T-helper 2 cell treated with Interferon-gamma antibody and Interleukin-4, amounts not matched to agents 5 μg/mL and 100 μg/mL, for 36 hours (primary cell): ENCODE measurements at regions not wholly inside any gene's neighbourhood (a gene's known extent, or its start where the extent isn't known, plus 50 kb on each side); places are given as distances from the start of the nearest gene placed in this dataset.
A peak's percentile ranks its signal among the peaks of the same experiment; 100 is the strongest.
"Not testable (repeated sequence)": the region's sequence is repeated elsewhere in the genome, so short reads cannot be mapped to it uniquely, and the experiment has no call there.

Experiments used
- DNase-seq: peaks from one replicate; pipeline ENCODE4 v3.0.0; 2021; ENCODE audit warnings: low spot score
- H3K27ac Mint-ChIP-seq: one replicate; pipeline ENCODE4 v1.8.0; 2021; ENCODE audit warnings: mild to moderate bottlenecking, mixed read lengths
- H3K27me3 Mint-ChIP-seq: one replicate; pipeline ENCODE4 v1.8.0; 2021; ENCODE audit warnings: low read depth, mixed read lengths
- H3K36me3 Mint-ChIP-seq: one replicate; pipeline ENCODE4 v1.8.0; 2021; ENCODE audit warnings: low read depth, mixed read lengths
- H3K4me1 Mint-ChIP-seq: one replicate; pipeline ENCODE4 v1.8.0; 2021; ENCODE audit warnings: low read depth, mixed read lengths
- H3K4me3 Mint-ChIP-seq: one replicate; pipeline ENCODE4 v1.8.0; 2022; ENCODE audit warnings: mild to moderate bottlenecking, moderate library complexity, mixed read lengths
- H3K9me3 Mint-ChIP-seq: one replicate; pipeline ENCODE4 v1.8.0; 2021; ENCODE audit warnings: mixed read lengths

DNA sequence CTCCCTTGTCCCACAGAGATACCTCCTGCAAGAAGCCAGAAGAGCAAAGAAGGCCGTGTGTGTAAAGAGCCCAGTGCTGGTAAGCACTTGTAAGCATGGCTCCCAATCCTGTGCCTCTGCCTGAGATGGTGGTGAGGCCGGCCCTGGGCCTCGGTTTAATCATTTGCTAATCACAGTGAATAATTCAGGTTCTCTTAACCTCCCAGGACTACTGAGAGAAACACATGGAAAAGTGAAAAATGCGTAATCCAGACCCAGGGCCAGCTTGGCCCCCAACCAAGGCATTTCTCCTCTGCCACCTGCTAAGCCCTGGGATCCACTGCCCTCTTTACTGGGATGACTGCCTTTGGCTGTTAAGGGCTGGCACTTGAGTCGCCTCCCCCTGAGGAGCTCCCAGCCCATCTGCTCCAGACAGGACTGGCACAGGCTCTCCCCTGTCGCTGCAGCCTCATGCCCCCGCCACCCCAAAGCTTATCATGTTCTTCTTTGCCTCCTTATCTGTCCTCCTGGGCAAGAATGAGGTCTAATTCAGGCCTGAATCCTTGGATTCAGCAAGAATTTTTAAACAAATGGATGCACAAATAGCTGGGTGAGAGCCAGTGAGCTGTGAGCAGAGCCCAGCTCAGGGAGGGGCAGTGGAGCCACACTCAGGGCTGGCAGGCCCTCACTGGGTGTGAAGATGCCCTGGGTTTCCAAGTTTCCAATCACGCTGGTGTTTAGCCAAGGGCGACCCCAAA, 193.9 kb upstream of the HS6ST1 start:
- H3K27ac Mint-ChIP-seq = no peak overlapping the region
- H3K36me3 Mint-ChIP-seq = no peaks in the 10 kb centered on the region
- H3K4me1 Mint-ChIP-seq = peaks cover 13% of the 10 kb centered on the region
- no peaks in the 10 kb centered on the region for H3K9me3 Mint-ChIP-seq
- peaks cover 6% of the 10 kb centered on the region for H3K27me3 Mint-ChIP-seq
- DNase-seq = no peak
- H3K4me3 Mint-ChIP-seq = no peak overlapping the region

DNA sequence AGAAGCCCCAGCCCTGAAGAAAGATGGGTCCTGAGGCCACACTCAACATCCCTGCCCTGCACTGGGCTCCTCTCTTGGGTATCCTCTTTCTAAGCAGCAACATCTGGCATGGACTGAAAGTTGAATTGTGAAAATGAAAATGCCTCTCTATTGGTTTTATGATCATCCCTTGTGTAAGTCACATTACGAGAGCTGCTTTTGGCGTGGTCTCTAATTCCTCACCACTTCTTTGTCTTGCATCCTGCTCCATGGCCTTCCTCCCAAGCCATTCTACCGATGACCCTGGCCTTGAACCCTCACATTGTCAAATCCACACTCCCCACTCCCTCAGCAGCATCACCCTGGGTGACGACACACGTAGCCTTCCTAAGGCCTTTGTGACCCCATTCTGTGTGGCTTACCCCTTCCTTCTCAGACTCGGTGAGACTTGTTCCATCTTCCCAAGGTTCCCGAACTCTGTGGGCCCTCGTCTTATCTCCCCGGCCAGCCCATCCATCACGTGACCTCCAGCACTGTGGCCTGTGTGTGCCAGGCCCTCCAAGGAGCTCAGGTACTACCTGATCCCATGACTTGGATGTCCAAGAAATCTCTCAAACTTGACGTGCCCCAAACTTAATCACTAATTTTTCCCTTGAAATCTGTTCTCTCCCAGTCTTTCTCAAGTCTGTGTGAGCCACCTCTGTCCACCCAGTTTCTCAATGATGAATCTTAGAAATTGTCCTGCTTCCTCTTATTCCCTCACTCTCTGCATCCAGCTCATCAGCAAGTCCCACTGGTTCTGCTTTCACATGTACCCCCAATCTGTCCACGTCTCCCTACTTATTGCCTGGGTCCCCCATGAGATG, 194.7 kb upstream of the HS6ST1 start:
- no peak for DNase-seq
- peak overlapping the region; percentile 6 for H3K27ac Mint-ChIP-seq
- H3K27me3 Mint-ChIP-seq = peaks cover 2% of the 10 kb centered on the region
- H3K4me3 Mint-ChIP-seq = no peak overlapping the region
- H3K4me1 Mint-ChIP-seq = peaks cover 13% of the 10 kb centered on the region
- no peaks in the 10 kb centered on the region for H3K9me3 Mint-ChIP-seq
- no peaks in the 10 kb centered on the region for H3K36me3 Mint-ChIP-seq

DNA sequence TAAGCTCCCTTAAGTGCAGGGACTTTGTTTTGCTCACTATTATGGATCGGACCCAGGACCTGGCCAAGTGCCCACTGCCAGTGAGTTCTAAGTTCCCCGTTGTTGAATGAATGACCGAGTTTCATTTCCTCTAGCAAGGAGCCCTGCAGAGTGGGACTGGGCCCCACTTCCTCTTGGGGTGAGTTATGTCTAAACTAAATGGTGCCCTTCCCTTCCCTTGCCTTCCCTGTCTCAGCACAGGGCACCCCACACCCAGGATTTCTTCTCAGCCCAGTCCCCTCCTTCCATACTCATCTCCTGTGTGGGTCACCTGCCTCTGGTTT, 195.3 kb upstream of the HS6ST1 start:
- no peak for DNase-seq
- Mint-ChIP-seq H3K4me3 (no peak overlapping the region), H3K27ac (peak overlapping the region; percentile 6)

DNA sequence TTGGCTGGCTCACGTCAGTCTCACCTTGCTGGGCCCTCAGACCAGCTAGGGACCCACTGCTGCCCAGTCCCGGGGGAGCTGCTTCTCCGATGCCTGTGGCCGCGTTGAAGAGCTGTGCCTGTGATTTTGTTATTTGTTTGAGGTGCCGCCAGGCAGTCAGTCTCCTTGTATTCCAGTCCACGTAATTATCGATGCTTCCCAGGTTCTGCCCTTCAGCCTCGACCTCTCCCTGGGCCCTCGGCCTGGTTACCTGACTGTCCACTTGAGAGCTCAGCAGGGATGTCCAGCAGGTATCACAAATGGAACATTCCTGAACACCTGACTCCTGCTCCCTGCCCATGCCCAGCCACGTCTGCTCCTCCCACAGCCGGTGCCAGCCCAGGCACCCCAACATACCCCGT, 195.9 kb upstream of the HS6ST1 start:
- H3K27ac Mint-ChIP-seq = no peak overlapping the region
- H3K4me3 Mint-ChIP-seq = no peak overlapping the region
- H3K4me1 Mint-ChIP-seq = peaks cover 13% of the 10 kb centered on the region
- H3K27me3 Mint-ChIP-seq = peaks cover 2% of the 10 kb centered on the region
- H3K9me3 Mint-ChIP-seq = no peaks in the 10 kb centered on the region
- no peaks in the 10 kb centered on the region for H3K36me3 Mint-ChIP-seq
- no peak for DNase-seq

More for the DNA sequence above, 195.3 kb upstream of the HS6ST1 start:
- Mint-ChIP-seq H3K9me3 (no peaks in the 10 kb centered on the region), H3K36me3 (no peaks in the 10 kb centered on the region), H3K27me3 (peaks cover 2% of the 10 kb centered on the region), H3K4me1 (peaks cover 13% of the 10 kb centered on the region)

DNA sequence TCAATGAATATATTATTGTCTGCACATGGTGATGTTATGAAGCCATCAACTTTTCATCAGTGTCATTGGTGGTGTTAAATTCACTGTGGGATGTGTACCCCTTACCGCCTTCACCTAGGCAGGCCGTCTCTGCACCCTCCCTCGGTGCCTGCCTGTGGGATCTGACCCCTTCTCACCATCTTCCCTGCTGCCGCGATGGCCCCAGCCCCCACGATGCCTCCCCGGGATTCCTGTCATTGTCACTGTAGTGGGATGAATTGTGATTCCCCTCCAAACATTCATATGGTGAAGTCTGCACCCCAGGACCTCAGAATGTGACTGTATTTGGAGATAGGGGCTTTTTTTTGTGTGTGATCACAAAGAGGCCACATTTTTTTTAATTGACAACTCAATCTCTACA, 198.3 kb upstream of the HS6ST1 start:
- Mint-ChIP-seq H3K27ac (no peak overlapping the region), H3K36me3 (no peaks in the 10 kb centered on the region), H3K9me3 (no peaks in the 10 kb centered on the region), H3K4me1 (peaks cover 31% of the 10 kb centered on the region), H3K4me3 (no peak overlapping the region), H3K27me3 (peaks cover 2% of the 10 kb centered on the region)
- DNase-seq = no peak

DNA sequence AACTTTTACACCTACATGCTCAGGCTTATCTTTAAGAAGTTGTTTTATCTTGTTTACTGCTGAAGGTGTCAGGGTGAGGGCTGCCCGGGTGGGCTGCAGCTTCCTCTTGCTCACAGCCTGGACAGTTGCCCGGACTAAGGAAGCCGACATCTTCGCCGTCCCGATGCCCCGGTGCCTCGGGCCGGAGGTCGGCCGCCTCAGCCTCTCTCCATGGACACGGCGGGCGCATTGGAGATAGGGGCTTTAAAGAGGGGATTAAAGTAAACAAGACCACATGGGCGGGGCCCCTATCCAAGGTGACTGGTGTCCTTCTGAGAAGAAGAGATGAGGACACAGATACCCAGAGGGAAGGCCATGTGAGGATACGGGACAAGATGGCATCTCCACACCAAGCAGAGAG, 200.4 kb upstream of the HS6ST1 start:
- H3K36me3 Mint-ChIP-seq, H3K9me3 Mint-ChIP-seq, H3K27me3 Mint-ChIP-seq, H3K4me3 Mint-ChIP-seq, DNase-seq, H3K27ac Mint-ChIP-seq: not testable (repeated sequence)
- peaks cover 22% of the 10 kb centered on the region for H3K4me1 Mint-ChIP-seq

DNA sequence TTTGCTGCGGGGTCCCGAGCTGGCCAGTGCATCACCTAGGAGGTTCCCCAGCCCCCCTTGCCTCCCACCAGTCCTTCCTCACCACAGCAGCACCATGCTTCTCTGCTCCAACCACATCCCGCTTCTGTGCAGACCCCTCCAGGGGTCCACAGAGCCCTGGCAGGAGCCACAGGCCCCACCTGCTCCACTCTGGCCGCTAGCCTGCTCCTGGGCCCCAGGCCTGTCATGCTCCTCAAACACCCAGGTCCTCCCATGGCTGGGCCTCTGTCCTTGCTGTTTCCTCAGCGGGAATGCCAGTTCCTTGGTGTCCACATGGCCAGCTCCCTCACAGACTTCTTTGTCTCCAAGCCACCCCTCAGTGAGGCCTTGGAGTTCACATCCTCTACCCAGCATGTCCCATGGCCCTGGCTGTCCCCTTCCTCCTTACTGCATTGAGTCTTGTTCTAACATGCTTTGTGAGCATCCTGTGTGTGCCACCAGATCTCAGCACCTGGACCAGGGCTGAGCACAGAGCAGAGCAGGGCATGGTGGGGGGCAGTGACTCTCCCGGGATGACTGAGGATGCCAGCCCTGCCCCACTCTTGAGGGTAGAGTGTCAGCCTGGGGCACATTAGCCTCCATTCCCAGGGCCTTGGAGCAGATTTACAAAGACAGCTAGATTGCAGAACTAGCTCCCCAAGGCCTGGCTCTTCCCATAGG, 201.0 kb upstream of the HS6ST1 start:
- H3K36me3 Mint-ChIP-seq = no peaks in the 10 kb centered on the region
- peaks cover 18% of the 10 kb centered on the region for H3K4me1 Mint-ChIP-seq
- peaks cover 4% of the 10 kb centered on the region for H3K27me3 Mint-ChIP-seq
- DNase-seq = no peak
- H3K9me3 Mint-ChIP-seq = peaks cover 5% of the 10 kb centered on the region
- H3K27ac Mint-ChIP-seq = peak overlapping the region; percentile 27
- no peak overlapping the region for H3K4me3 Mint-ChIP-seq

DNA sequence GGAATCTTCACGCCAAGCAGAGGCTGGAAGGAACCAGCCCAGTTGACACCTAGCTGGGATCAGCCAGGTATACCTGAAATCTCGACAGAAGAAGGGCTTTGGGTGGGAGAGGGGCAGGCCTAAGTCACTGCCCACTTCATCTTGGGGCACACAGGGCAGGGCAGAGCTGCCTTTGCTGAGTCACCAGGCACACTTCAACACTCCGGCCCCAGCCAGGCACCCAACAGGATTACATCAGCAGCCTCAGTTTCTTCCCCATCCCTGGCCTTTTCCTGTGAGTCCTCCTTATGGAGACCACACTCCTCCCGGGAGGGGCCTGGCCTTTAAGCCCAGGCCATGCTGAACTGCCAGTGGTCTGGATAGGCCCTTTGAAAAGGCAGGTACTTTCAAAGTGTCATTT, 201.7 kb upstream of the HS6ST1 start:
- H3K27ac Mint-ChIP-seq = peak overlapping the region; percentile 34
- H3K4me1 Mint-ChIP-seq = peaks cover 18% of the 10 kb centered on the region
- H3K4me3 Mint-ChIP-seq = no peak overlapping the region
- peaks cover 4% of the 10 kb centered on the region for H3K27me3 Mint-ChIP-seq
- H3K36me3 Mint-ChIP-seq = no peaks in the 10 kb centered on the region
- no peak for DNase-seq
- peaks cover 5% of the 10 kb centered on the region for H3K9me3 Mint-ChIP-seq

DNA sequence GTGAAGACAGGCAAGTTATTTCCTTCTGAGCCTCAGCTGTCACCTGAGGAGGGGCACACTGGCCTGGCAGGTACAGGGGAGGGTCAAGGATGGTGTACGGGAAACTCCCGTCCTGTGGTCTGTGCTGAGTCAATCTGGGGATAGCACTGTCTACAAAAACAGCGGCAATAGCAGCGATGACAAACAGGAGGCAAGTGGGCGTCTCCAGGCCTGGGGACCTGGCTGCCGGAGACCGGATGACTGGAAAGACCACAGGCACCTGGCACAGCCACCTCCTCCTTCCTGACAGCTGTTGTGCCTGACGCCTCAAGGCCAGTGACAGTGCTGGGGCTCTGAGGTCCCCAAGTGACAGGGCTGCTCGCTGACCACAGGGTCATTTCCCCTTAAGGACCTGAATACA, 202.1 kb upstream of the HS6ST1 start:
- Mint-ChIP-seq H3K4me1 (peaks cover 18% of the 10 kb centered on the region), H3K27ac (peak overlapping the region; percentile 34), H3K36me3 (no peaks in the 10 kb centered on the region), H3K27me3 (peaks cover 4% of the 10 kb centered on the region), H3K9me3 (peaks cover 5% of the 10 kb centered on the region), H3K4me3 (peak overlapping the region; percentile 18)
- DNase-seq = peak; percentile 86

DNA sequence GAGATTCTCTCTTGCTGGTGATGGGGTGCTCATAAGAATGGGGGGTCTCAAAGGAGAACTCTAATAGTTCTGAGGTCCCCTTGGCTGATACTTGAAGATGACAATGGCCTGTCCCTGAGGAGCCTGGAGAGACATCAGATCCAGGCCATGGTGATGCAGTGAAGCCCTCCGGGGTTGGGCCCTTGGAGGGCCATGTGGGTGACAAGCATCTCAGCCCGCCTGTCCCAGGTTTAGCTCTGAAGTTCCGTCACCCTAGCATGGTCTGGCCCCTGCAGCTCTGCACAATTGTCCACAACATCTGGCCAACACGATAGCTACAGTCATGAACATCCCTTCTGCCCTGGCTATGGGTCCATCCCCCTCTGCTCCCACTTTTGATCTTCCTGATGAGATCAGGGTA, 202.8 kb upstream of the HS6ST1 start:
- Mint-ChIP-seq H3K27ac (no peak overlapping the region), H3K9me3 (peaks cover 5% of the 10 kb centered on the region), H3K27me3 (peaks cover 4% of the 10 kb centered on the region), H3K4me1 (peaks cover 18% of the 10 kb centered on the region), H3K36me3 (no peaks in the 10 kb centered on the region), H3K4me3 (no peak overlapping the region)
- DNase-seq = no peak

DNA sequence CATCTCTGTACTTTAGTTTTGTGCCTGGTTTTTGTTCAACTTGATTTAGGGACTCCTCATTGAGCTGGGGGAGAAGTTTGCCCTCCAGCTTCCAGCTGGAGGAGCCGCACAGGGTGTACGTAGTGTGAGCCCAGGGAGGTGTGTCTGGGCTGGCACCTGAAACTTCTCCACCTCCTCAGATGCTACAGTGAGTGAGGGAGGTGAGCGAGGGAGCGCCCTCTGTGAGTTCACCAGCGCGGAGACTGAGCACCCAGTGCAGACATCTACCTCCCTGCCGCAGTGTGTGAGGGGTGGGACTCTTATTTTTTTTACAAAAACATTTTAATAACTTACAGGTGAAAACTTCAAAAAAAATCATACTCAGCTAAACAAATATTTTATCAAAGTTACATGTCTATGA, 204.2 kb upstream of the HS6ST1 start:
- Mint-ChIP-seq H3K9me3 (peaks cover 5% of the 10 kb centered on the region), H3K27me3 (peaks cover 3% of the 10 kb centered on the region), H3K4me1 (peaks cover 18% of the 10 kb centered on the region), H3K36me3 (no peaks in the 10 kb centered on the region), H3K27ac (no peak overlapping the region), H3K4me3 (no peak overlapping the region)
- DNase-seq = no peak

DNA sequence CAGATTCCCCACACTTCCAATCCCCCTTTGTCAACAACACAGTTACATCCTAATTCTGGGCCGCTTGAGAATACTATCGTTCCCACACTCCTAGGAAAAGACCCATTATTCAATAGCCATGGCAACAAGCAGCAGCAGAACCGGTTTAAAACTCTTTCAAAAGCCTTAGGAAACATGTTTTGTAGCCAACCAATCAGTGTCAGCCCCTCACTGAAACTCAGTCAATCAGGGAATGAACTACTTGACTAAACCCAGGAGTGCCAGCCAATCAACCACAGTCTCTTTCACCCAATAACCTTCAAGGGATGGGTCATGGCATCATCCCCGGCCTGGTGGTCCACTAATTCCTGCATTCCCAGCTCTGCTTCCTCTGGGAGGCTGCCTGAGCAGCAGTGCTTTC, 204.8 kb upstream of the HS6ST1 start:
- no peak for DNase-seq
- H3K4me1 Mint-ChIP-seq = peaks cover 18% of the 10 kb centered on the region
- peaks cover 5% of the 10 kb centered on the region for H3K9me3 Mint-ChIP-seq
- H3K36me3 Mint-ChIP-seq = no peaks in the 10 kb centered on the region
- H3K27ac Mint-ChIP-seq = no peak overlapping the region
- H3K27me3 Mint-ChIP-seq = peaks cover 3% of the 10 kb centered on the region
- no peak overlapping the region for H3K4me3 Mint-ChIP-seq

DNA sequence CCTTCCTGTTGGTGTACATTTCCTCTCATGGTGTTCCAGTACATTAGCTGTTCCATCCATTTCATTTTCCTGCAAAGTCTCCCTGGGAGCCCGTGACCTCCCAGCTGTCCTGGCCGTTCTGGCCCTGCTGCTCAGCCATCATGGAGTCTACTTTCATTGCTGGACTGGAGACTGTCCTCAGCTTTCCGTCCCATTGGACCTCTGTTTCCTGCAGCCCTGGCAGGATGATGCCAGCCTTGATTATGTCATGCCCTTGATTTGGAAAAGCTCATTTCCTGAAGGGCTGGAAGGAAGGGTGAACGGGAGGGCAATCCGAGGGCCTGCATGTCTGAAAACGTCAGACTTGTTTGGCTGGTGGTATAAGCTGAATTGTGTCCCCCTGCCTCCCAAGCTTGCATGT, 205.5 kb upstream of the HS6ST1 start:
- no peak overlapping the region for H3K27ac Mint-ChIP-seq
- no peak for DNase-seq
- no peaks in the 10 kb centered on the region for H3K36me3 Mint-ChIP-seq
- peaks cover 5% of the 10 kb centered on the region for H3K9me3 Mint-ChIP-seq
- peaks cover 3% of the 10 kb centered on the region for H3K27me3 Mint-ChIP-seq
- H3K4me3 Mint-ChIP-seq = no peak overlapping the region
- H3K4me1 Mint-ChIP-seq = peaks cover 18% of the 10 kb centered on the region

DNA sequence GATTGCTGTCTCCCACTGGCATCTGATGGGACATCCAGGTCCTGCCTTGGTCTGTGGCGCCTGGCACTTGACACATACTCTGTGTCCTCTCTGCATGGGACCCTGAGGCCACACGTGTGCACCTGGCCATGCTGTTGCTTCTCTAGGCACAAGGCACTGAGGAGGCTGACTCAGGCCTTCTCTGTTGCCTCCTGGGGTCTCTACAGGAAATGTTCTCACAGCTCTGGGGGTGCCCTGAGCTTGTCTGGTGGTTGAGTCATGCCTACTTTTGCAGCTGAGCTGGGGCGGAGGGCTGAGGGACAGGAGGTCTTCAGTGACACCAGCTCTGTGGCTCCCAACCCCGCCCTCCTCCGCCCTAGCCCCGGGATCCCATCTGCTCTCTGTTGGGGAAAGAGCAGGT, 207.0 kb upstream of the HS6ST1 start:
- Mint-ChIP-seq H3K9me3 (peaks cover 5% of the 10 kb centered on the region), H3K4me3 (no peak overlapping the region), H3K4me1 (peaks cover 10% of the 10 kb centered on the region), H3K27me3 (peaks cover 3% of the 10 kb centered on the region), H3K36me3 (no peaks in the 10 kb centered on the region), H3K27ac (no peak overlapping the region)
- no peak for DNase-seq
